ENCODE measurements at regions not wholly inside any gene's neighbourhood (a gene's known extent, or its start where the extent isn't known, plus 50 kb on each side); places are given as distances from the start of the nearest gene placed in this dataset.

- DNase-seq (ENCODE audit: low read depth), result no peak
These were observed 119.5 kb upstream of the TNRC6C start for GRCh38 chr17:77838748-77839697.

- no peak for DNase-seq (ENCODE audit: low read depth)
These were observed 118.6 kb upstream of the TNRC6C start for GRCh38 chr17:77839698-77840512.

GRCh38 chr17:77840513-77841165, 117.9 kb upstream of the TNRC6C start:
- DNase-seq (ENCODE audit: low read depth), result no peak

- no peak for DNase-seq (ENCODE audit: low read depth)
These were observed 116.6 kb upstream of the TNRC6C start for GRCh38 chr17:77841742-77842527.

- DNase-seq (ENCODE audit: low read depth), result no peak
These were observed 115.9 kb upstream of the TNRC6C start for GRCh38 chr17:77842528-77843147.

- peak; percentile 66 for DNase-seq (ENCODE audit: low read depth)
These were observed 115.1 kb upstream of the TNRC6C start for GRCh38 chr17:77843255-77843895.

- DNase-seq (ENCODE audit: low read depth), result no peak
These were observed 114.6 kb upstream of the TNRC6C start for GRCh38 chr17:77843896-77844295.

- no peak for DNase-seq (ENCODE audit: low read depth)
These were observed 113.8 kb upstream of the TNRC6C start for GRCh38 chr17:77844681-77845080.

GRCh38 chr17:77845541-77846225, 112.8 kb upstream of the TNRC6C start:
- DNase-seq (ENCODE audit: low read depth), result no peak

GRCh38 chr17:77846531-77847085, 111.9 kb upstream of the TNRC6C start:
- DNase-seq (ENCODE audit: low read depth), result peak; percentile 41

- DNase-seq (ENCODE audit: low read depth), result no peak
These were observed 111.0 kb upstream of the TNRC6C start for GRCh38 chr17:77847221-77848085.

- DNase-seq (ENCODE audit: low read depth), result no peak
These were observed 110.2 kb upstream of the TNRC6C start for GRCh38 chr17:77848257-77848656.

- no peak for DNase-seq (ENCODE audit: low read depth)
These were observed 109.3 kb upstream of the TNRC6C start for GRCh38 chr17:77849239-77849638.

- no peak for DNase-seq (ENCODE audit: low read depth)
These were observed 106.6 kb upstream of the TNRC6C start for GRCh38 chr17:77851921-77852320.

GRCh38 chr17:77852731-77853130, 105.8 kb upstream of the TNRC6C start:
- DNase-seq (ENCODE audit: low read depth), result no peak

- DNase-seq (ENCODE audit: low read depth), result no peak
These were observed 105.1 kb upstream of the TNRC6C start for GRCh38 chr17:77853191-77853977.

GRCh38 chr17:77854083-77854758, 104.3 kb upstream of the TNRC6C start:
- DNase-seq (ENCODE audit: low read depth), result no peak

Measured in T follicular helper cell (primary cell).